HS-5 (cell line): ENCODE measurements at regions not wholly inside any gene's neighbourhood (a gene's known extent, or its start where the extent isn't known, plus 50 kb on each side); places are given as distances from the start of the nearest gene placed in this dataset.

Experiments used
- DNase-seq: peaks from one replicate; pipeline ENCODE4 v3.0.0-alpha.2; 2012; ENCODE audit warnings: low read depth

- no peak for DNase-seq
Measured at GRCh38 chr15:53400986-53401385, 358.5 kb downstream of the WDR72 start.

GRCh38 chr15:53397041-53397616, 362.3 kb downstream of the WDR72 start:
- DNase-seq: no peak

GRCh38 chr15:53395871-53396270, 363.6 kb downstream of the WDR72 start:
- no peak for DNase-seq

GRCh38 chr15:53390549-53390948, 368.9 kb downstream of the WDR72 start:
- DNase-seq: no peak

GRCh38 chr15:53389271-53390037, 370.0 kb downstream of the WDR72 start:
- no peak for DNase-seq

- DNase-seq: no peak
Measured at GRCh38 chr15:53384417-53384816, 375.0 kb downstream of the WDR72 start.

GRCh38 chr15:53378096-53378800, 381.2 kb downstream of the WDR72 start:
- no peak for DNase-seq

GRCh38 chr15:53367740-53368139, 391.7 kb downstream of the WDR72 start:
- no peak for DNase-seq

GRCh38 chr15:53360881-53361280, 398.6 kb downstream of the WDR72 start:
- no peak for DNase-seq

- DNase-seq: no peak
Measured at GRCh38 chr15:53359038-53359437, 400.4 kb downstream of the WDR72 start.

- no peak for DNase-seq
Measured at GRCh38 chr15:53354874-53355273, 404.6 kb downstream of the WDR72 start.

- DNase-seq: no peak
Measured at GRCh38 chr15:53351373-53351772, 408.1 kb downstream of the WDR72 start.

- DNase-seq: no peak
Measured at GRCh38 chr15:53346583-53346982, 412.9 kb downstream of the WDR72 start.

- no peak for DNase-seq
Measured at GRCh38 chr15:53331328-53332190, 427.9 kb downstream of the WDR72 start.

GRCh38 chr15:53328341-53328740, 431.1 kb downstream of the WDR72 start:
- no peak for DNase-seq

GRCh38 chr15:53324061-53324460, 435.4 kb downstream of the WDR72 start:
- no peak for DNase-seq

GRCh38 chr15:53323191-53323590, 436.3 kb downstream of the WDR72 start:
- no peak for DNase-seq

- no peak for DNase-seq
Measured at GRCh38 chr15:53320816-53321215, 438.6 kb downstream of the WDR72 start.

- DNase-seq: no peak
Measured at GRCh38 chr15:53312707-53313106, 446.8 kb downstream of the WDR72 start.

GRCh38 chr15:53310709-53311108, 448.8 kb downstream of the WDR72 start:
- DNase-seq: no peak

- no peak for DNase-seq
Measured at GRCh38 chr15:53307952-53308624, 451.4 kb downstream of the WDR72 start.

GRCh38 chr15:53305554-53305953, 453.9 kb downstream of the WDR72 start:
- DNase-seq: no peak
